MM.1S (cell line): ENCODE measurements at regions not wholly inside any gene's neighbourhood (a gene's known extent, or its start where the extent isn't known, plus 50 kb on each side); places are given as distances from the start of the nearest gene placed in this dataset.

Source experiments
- DNase-seq: peaks from one replicate; pipeline ENCODE4 v3.0.0-alpha.2; 2015
- H2AFZ ChIP-seq: fragments of 300-600 bp; sonication (generic); 2 replicates; pipeline ENCODE4 v1.6.0; 2016; ENCODE audit warnings: antibody characterized with exemption, low read length
- H3F3A ChIP-seq: fragments of 300-600 bp; sonication (generic); 2 replicates; pipeline ENCODE4 v1.6.1; 2016; ENCODE audit warnings: mild to moderate bottlenecking, antibody characterized with exemption, low read length, moderate library complexity, mixed read lengths; ENCODE audit not compliant: insufficient read depth
- H3K27ac ChIP-seq: fragments of 300-600 bp; sonication (generic); 2 replicates; pipeline ENCODE4 v1.5.1; 2016; ENCODE audit warnings: mild to moderate bottlenecking, low read length
- H3K27me3 ChIP-seq: fragments of 300-600 bp; sonication (generic); replicated peaks from 2 replicates; pipeline ENCODE4 v1.6.0; 2016; ENCODE audit warnings: low read length; ENCODE audit not compliant: insufficient read depth
- H3K36me3 ChIP-seq: fragments of 300-600 bp; sonication (generic); replicated peaks from 2 replicates; pipeline ENCODE4 v1.6.1; 2016; ENCODE audit warnings: mild to moderate bottlenecking, low read length, mixed read lengths; ENCODE audit not compliant: insufficient read depth
- H3K4me1 ChIP-seq: fragments of 300-600 bp; sonication (generic); 2 replicates; pipeline ENCODE4 v1.6.1; 2016; ENCODE audit warnings: low read length, mixed read lengths
- H3K4me2 ChIP-seq: fragments of 300-600 bp; sonication (generic); 2 replicates; pipeline ENCODE4 v1.6.0; 2016; ENCODE audit warnings: low read depth, low read length
- H3K4me3 ChIP-seq: fragments of 300-600 bp; sonication (generic); 2 replicates; pipeline ENCODE4 v1.5.1; 2016; ENCODE audit warnings: low read length, mixed read lengths
- H3K79me2 ChIP-seq: fragments of 300-600 bp; sonication (generic); 2 replicates; pipeline ENCODE4 v1.6.1; 2016; ENCODE audit warnings: mixed run types, low read length, mixed read lengths
- H3K9ac ChIP-seq: fragments of 300-600 bp; sonication (generic); 2 replicates; pipeline ENCODE4 v1.6.1; 2016; ENCODE audit warnings: low read length, mixed read lengths
- H3K9me2 ChIP-seq: fragments of 300-600 bp; sonication (generic); replicated peaks from 2 replicates; pipeline ENCODE4 v1.6.1; 2016; ENCODE audit warnings: mild to moderate bottlenecking, low read length, mixed read lengths; ENCODE audit not compliant: insufficient read depth
- H3K9me3 ChIP-seq: fragments of 300-600 bp; sonication (generic); replicated peaks from 2 replicates; pipeline ENCODE4 v1.6.1; 2016; ENCODE audit warnings: mild to moderate bottlenecking, low read length, mixed read lengths; ENCODE audit not compliant: insufficient read depth
- H4K20me1 ChIP-seq: fragments of 300-600 bp; sonication (generic); 2 replicates; pipeline ENCODE4 v1.6.1; 2016; ENCODE audit warnings: mild to moderate bottlenecking, low read length, moderate library complexity, mixed read lengths; ENCODE audit not compliant: insufficient read depth
- CTCF ChIP-seq: fragments of 300-600 bp; sonication (generic); IDR thresholded peaks from 2 replicates; pipeline ENCODE4 v1.5.1; 2016; ENCODE audit warnings: antibody characterized with exemption, low read length, mixed read lengths
- EZH2 ChIP-seq: fragments of 300-600 bp; sonication (generic); optimal IDR thresholded peaks from 2 replicates; pipeline ENCODE3; 2017; ENCODE audit warnings: low read depth, mild to moderate bottlenecking, antibody characterized with exemption, low read length, mixed read lengths
- EZH2phosphoT487 ChIP-seq: fragments of 300-600 bp; sonication (generic); IDR thresholded peaks from 2 replicates; pipeline ENCODE4 v1.6.1; 2018; ENCODE audit warnings: antibody characterized with exemption, low read length

DNA sequence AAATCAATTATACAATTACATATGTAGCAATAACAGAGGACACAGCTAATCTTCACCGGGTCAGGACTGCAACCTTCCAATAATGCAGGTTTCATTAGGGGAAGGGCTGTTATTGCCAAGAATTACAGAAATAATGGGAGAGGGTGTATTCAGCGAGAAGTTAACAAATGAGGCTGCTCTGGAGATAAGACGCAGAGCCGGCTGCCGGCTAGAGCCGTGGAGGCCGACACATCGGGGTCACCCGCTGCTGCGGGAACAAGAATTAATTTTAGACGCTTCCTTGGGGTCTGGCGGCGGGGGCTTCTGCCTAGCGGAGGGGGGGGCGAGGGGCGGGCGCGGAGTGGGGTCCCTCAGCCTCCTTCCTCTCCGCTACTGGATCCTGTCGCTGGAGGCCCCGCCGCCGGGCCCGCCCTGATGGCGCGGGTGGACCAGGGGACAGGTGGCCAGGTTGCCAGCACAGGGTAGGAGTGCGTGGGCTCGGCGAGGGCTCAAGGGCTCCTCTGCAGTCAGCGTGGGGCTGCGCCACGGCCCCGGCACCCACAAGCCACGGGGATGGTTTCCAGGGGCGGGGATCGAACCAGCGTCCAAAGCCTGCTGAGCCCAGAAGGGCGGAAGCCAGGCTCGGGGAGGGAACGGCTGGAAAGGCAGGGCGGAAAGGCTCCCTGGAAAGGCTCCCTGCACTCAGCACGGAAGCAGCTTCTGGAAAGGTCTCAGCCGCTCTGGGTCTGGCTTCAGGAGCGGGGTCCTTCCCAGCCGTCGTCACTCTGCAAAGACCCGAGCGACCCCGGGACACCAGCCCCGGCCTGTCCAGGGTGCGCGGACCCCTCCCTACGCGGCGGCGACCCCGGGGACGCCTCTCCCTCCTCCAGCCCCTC lies 113.8 kb upstream of the NKX1-1 start:
- H3K27me3 ChIP-seq: peaks cover 4% of the 10 kb centered on the region; the same call in 1 of the 2 replicates
- H3K4me1 ChIP-seq: no peaks in the 10 kb centered on the region
- no peak overlapping the region for H3K4me2 ChIP-seq

DNA sequence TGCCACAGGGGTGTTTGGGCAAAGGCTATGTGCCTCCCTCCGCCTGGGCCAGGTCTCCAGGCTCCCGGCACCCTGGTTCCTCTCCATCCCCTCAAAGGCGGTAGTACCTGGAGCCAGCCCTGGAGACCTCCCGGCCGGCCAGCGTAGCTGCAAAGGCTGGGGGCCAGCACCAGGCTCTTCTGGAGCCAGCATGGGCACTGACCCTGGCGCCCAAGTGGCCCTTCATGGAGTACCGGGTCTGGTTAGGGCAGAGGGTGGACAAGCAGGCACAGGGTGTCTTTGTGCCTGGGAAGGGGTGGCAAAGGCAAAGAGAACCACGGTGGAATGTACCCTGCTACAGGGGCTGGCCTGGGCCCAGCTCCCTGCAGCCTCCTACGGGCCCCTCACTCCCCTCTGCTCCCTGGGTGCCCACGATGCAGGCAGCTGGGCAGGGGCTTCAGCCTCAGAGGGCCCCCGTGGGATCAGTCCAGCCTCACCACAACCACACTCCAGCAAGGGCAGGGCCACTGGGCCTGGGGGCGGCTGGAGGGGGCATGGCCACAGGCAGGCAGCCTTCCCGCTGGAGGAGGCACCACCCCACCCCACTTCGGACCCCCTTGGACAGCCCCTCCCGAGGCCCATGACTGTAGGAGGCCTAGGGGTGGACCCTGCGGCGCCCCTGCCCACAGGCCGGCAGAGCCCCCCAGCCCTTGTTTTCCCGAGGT lies 112.9 kb upstream of the NKX1-1 start:
- H4K20me1 ChIP-seq: no peaks in the 10 kb centered on the region
- H3F3A ChIP-seq: no peaks in the 10 kb centered on the region
- H3K27me3 ChIP-seq: no peaks in the 10 kb centered on the region
- H3K4me3 ChIP-seq: no peak overlapping the region
- H3K4me1 ChIP-seq: no peaks in the 10 kb centered on the region
- TF ChIP-seq CTCF: no peak
- TF ChIP-seq EZH2phosphoT487: no peak
- TF ChIP-seq EZH2: no peak
- H3K9me3 ChIP-seq: no peaks in the 10 kb centered on the region
- H3K79me2 ChIP-seq: no peaks in the 10 kb centered on the region
- H2AFZ ChIP-seq: no peak overlapping the region
- H3K27ac ChIP-seq: no peak overlapping the region
- H3K4me2 ChIP-seq: no peak overlapping the region
- H3K9ac ChIP-seq: no peak overlapping the region
- no peak for DNase-seq
- H3K36me3 ChIP-seq: no peaks in the 10 kb centered on the region
- H3K9me2 ChIP-seq: no peaks in the 10 kb centered on the region

More for the DNA sequence above, 113.8 kb upstream of the NKX1-1 start:
- Histone ChIP-seq H3K4me3 (no peak overlapping the region), H3K9me3 (no peaks in the 10 kb centered on the region), H3F3A (no peaks in the 10 kb centered on the region), H3K79me2 (no peaks in the 10 kb centered on the region), H3K36me3 (no peaks in the 10 kb centered on the region), H3K27ac (no peak overlapping the region), H3K9ac (no peak overlapping the region), H3K9me2 (no peaks in the 10 kb centered on the region), H4K20me1 (no peaks in the 10 kb centered on the region), H2AFZ (no peak overlapping the region)
- no peak for DNase-seq
- no peak for TF ChIP-seq EZH2
- no peak for TF ChIP-seq CTCF
- no peak for TF ChIP-seq EZH2phosphoT487

DNA sequence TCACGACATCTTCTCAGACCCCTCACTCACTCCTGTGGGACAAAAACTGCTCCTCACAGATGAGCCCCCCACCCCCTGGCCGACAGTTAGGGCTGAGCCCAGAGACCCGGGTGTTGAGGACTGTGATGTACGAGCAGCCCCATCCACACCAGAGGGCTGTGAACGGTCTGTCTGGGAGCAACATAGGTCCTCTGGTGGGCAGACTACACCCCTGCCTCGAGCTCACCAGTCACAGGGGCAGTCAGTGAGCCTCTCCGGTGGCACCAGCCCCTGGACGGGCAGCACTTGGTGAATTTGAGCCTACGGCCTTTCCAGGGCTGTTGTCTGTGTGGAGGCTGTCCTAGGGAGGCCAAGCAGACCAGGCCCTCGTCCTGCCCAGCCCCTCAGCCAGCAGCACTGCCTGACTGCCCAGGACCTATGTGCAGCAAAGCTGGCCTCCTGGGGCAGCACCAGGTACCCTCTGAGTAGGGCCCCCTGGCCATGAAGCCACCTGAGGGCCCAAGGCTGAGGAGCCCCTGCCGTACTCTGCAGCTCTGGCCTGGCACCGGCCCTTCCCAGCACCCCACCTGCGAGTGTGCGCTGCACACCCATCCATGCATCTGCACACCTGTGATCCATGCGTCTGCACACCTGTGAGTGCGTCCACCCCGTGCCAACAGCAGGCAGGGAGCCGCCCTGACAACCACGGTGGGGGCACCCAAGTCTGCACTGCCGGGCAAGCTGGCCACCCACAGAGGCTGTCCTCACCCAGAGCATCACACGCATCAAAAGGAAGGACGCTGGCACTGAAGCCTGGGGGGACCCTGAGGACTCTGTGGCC lies 111.6 kb upstream of the NKX1-1 start:
- Histone ChIP-seq H3K9ac (no peak overlapping the region), H3K27ac (no peak overlapping the region), H3K9me3 (no peaks in the 10 kb centered on the region), H3F3A (no peaks in the 10 kb centered on the region), H3K4me3 (no peak overlapping the region), H3K4me2 (no peak overlapping the region), H3K9me2 (no peaks in the 10 kb centered on the region), H3K4me1 (no peaks in the 10 kb centered on the region), H4K20me1 (no peaks in the 10 kb centered on the region), H3K27me3 (no peaks in the 10 kb centered on the region), H2AFZ (no peak overlapping the region), H3K36me3 (no peaks in the 10 kb centered on the region), H3K79me2 (no peaks in the 10 kb centered on the region)
- no peak for DNase-seq
- no peak for TF ChIP-seq CTCF
- TF ChIP-seq EZH2phosphoT487: no peak
- no peak for TF ChIP-seq EZH2
